ENCODE measurements at regions not wholly inside any gene's neighbourhood (a gene's known extent, or its start where the extent isn't known, plus 50 kb on each side); places are given as distances from the start of the nearest gene placed in this dataset.
A peak's percentile ranks its signal among the peaks of the same experiment; 100 is the strongest.

- DNase-seq (peak in 1 of 4 donors; percentile 47), ATAC-seq (no peak)
- Histone ChIP-seq H3K36me3 (no peaks in the 10 kb centered on the region), H3K4me1 (no peaks in the 10 kb centered on the region), H3K4me3 (no peak overlapping the region), H3K9me3 (peaks cover 0 to 24% of the 10 kb centered on the region in 2 donors), H3K27ac (no peak overlapping the region), H3K27me3 (no peaks in the 10 kb centered on the region)
- intact Hi-C loops (cut with DNase I): no loop called here
- TF ChIP-seq CTCF (IDR thresholded peaks at IDR 0.05): no peak
Measured at GRCh38 chr16:11435576-11435975, 90.3 kb downstream of the RMI2 start.

- no peak for ATAC-seq
Measured at GRCh38 chr16:11437069-11437468, 91.8 kb downstream of the RMI2 start.

GRCh38 chr16:11439790-11440656, 94.8 kb downstream of the RMI2 start:
- Histone ChIP-seq H3K36me3 (no peaks in the 10 kb centered on the region), H3K27ac (no peak overlapping the region), H3K4me3 (no peak overlapping the region), H3K9me3 (peaks cover 0 to 20% of the 10 kb centered on the region in 2 donors), H3K4me1 (no peaks in the 10 kb centered on the region), H3K27me3 (no peaks in the 10 kb centered on the region)
- intact Hi-C loops (cut with DNase I): no loop called here
- DNase-seq: no peak
- ATAC-seq: no peak
- TF ChIP-seq CTCF (IDR thresholded peaks at IDR 0.05): no peak

More at GRCh38 chr16:11437069-11437468, 91.8 kb downstream of the RMI2 start:
- H3K9me3 ChIP-seq: peaks cover 0 to 25% of the 10 kb centered on the region in 2 donors
- H3K4me1 ChIP-seq: no peaks in the 10 kb centered on the region
- no peak overlapping the region for H3K4me3 ChIP-seq
- no peaks in the 10 kb centered on the region for H3K36me3 ChIP-seq
- intact Hi-C loops (cut with DNase I): no loop called here
- no peak overlapping the region for H3K27ac ChIP-seq
- H3K27me3 ChIP-seq: no peaks in the 10 kb centered on the region
- peak in 1 of 4 donors; percentile 25 for DNase-seq
- no peak for TF ChIP-seq CTCF (IDR thresholded peaks at IDR 0.05)

GRCh38 chr16:11440657-11441012, 95.4 kb downstream of the RMI2 start:
- Histone ChIP-seq H3K4me3 (no peak overlapping the region), H3K27ac (no peak overlapping the region), H3K36me3 (no peaks in the 10 kb centered on the region), H3K27me3 (no peaks in the 10 kb centered on the region), H3K4me1 (no peaks in the 10 kb centered on the region), H3K9me3 (peaks cover 0 to 20% of the 10 kb centered on the region in 2 donors)
- ATAC-seq: no peak
- no peak for TF ChIP-seq CTCF (IDR thresholded peaks at IDR 0.05)
- intact Hi-C loops (cut with DNase I): no loop called here
- DNase-seq: peak in 1 of 4 donors; percentile 41

- H3K36me3 ChIP-seq: no peaks in the 10 kb centered on the region
- no peak overlapping the region for H3K4me3 ChIP-seq
- no peaks in the 10 kb centered on the region for H3K4me1 ChIP-seq
- DNase-seq: peak in 1 of 4 donors; percentile 52
- TF ChIP-seq CTCF (IDR thresholded peaks at IDR 0.05): no peak
- intact Hi-C loops (cut with DNase I): no loop called here
- H3K27me3 ChIP-seq: no peaks in the 10 kb centered on the region
- ATAC-seq: no peak
- peaks cover 0 to 7% of the 10 kb centered on the region in 2 donors for H3K9me3 ChIP-seq
- no peak overlapping the region for H3K27ac ChIP-seq
Measured at GRCh38 chr16:11445486-11445885, 100.2 kb downstream of the RMI2 start.

Measured in left lung (tissue), 4 donors.